Spleen (tissue), 11 donors: ENCODE measurements at regions not wholly inside any gene's neighbourhood (a gene's known extent, or its start where the extent isn't known, plus 50 kb on each side); places are given as distances from the start of the nearest gene placed in this dataset.

ENCODE experiments used
- DNase-seq: peaks from one replicate; pipeline ENCODE4 v3.0.0-alpha.2; 2020
- H3K27ac ChIP-seq, 8 donors: fragments of 200-600 bp; sonication (generic) in 7 of 8; 1 replicate in 4 of 8; 2 replicates in 4 of 8; pipeline versions ENCODE4 v1.5.0 to v1.8.0; 2016 to 2021; ENCODE audit warnings: inconsistent platforms in 4 of 8, mild to moderate bottlenecking in 4 of 8, moderate library complexity in 1 of 8
- H3K27me3 ChIP-seq, 7 donors: fragments of 200-600 bp; sonication (generic) in 6 of 7; replicated peaks in 1 of 7; 1 replicate in 4 of 7; 2 replicates in 3 of 7; pipeline versions ENCODE4 v1.5.0 to v1.8.0; 2016 to 2021; ENCODE audit warnings: inconsistent platforms in 3 of 7, mild to moderate bottlenecking in 1 of 7
- H3K36me3 ChIP-seq, 6 donors: fragments of 200-600 bp; sonication (generic) in 5 of 6; 1 replicate in 4 of 6; 2 replicates in 2 of 6; pipeline versions ENCODE4 v1.5.0 to v1.8.0; 2016 to 2021; ENCODE audit warnings: inconsistent platforms in 2 of 6
- H3K4me1 ChIP-seq, 6 donors: fragments of 200-600 bp; sonication (generic) in 5 of 6; 1 replicate in 3 of 6; 2 replicates in 3 of 6; pipeline versions ENCODE4 v1.5.0 to v1.8.0; 2016 to 2021; ENCODE audit warnings: inconsistent platforms in 3 of 6
- H3K4me3 ChIP-seq, 8 donors: fragments of 200-600 bp; sonication (generic) in 7 of 8; 1 replicate in 4 of 8; 2 replicates in 4 of 8; pipeline versions ENCODE4 v1.5.0 to v1.8.0; 2016 to 2021; ENCODE audit warnings: inconsistent platforms in 4 of 8, mild to moderate bottlenecking in 4 of 8, moderate library complexity in 2 of 8
- H3K9me3 ChIP-seq, 8 donors: fragments of 200-600 bp; sonication (generic) in 7 of 8; 1 replicate in 4 of 8; 2 replicates in 4 of 8; pipeline versions ENCODE4 v1.5.0 to v1.8.0; 2016 to 2021; ENCODE audit warnings: inconsistent platforms in 4 of 8
- POLR2A ChIP-seq, 3 donors: fragments of 450-650 bp; IDR thresholded peaks; one replicate each; pipeline ENCODE4 v1.5.1; 2017; ENCODE audit warnings: antibody characterized with exemption in 3 of 3, mild to moderate bottlenecking in 1 of 3
- POLR2AphosphoS5 ChIP-seq, 3 donors: sonication (generic); formaldehyde crosslinking; IDR thresholded peaks; one replicate each; pipeline ENCODE4 v1.5.1; 2017; ENCODE audit warnings: antibody characterized with exemption in 3 of 3
- WGBS, 5 donors: extraction: QIAGEN DNeasy Blood & Tissue Kit in 3 of 5; methylation state at CpG; one replicate each; pipeline versions ENCODE4 v1.1.5 to v1.1.7; 2013 to 2018; 5-methylcytosine and 5-hydroxymethylcytosine counted together
- intact Hi-C: fragments of 100-400 bp; cut with DNase I; formaldehyde crosslinking; loops from one replicate; pipeline ENCODE4 v1.15.0; 2023; ENCODE audit warnings: low total_unique reads
- TF ChIP-seq, protein P1 (sequence below), 11 experiments: fragments of 200-600 bp in 7 of 11; fragments of 450-650 bp in 4 of 11; sonication (generic) in 4 of 11; IDR thresholded peaks in 8 of 11; conservative IDR thresholded peaks in 3 of 11; 1 replicate in 7 of 11; 2 replicates in 4 of 11; pipeline versions ENCODE4 v1.4.0 to v1.8.0; 2016 to 2021; ENCODE audit warnings: antibody characterized with exemption in 11 of 11, inconsistent platforms in 4 of 11, mild to moderate bottlenecking in 1 of 11
- donor health status: healthy with polysubstance abuse.
- donor health status: DM: no; HTN: no; CAD: no; lungs with moderate emphysema.
- donor health status: DM: no; HTN: no; CAD: no.
- donor health status: Bipolar disorder and iron deficiency.
- donor health status: healthy.
- donor health status: DM: no; HTN: no; CAD: no.
- donor health status: DM: yes; HTN: yes; CAD: no.

DNA sequence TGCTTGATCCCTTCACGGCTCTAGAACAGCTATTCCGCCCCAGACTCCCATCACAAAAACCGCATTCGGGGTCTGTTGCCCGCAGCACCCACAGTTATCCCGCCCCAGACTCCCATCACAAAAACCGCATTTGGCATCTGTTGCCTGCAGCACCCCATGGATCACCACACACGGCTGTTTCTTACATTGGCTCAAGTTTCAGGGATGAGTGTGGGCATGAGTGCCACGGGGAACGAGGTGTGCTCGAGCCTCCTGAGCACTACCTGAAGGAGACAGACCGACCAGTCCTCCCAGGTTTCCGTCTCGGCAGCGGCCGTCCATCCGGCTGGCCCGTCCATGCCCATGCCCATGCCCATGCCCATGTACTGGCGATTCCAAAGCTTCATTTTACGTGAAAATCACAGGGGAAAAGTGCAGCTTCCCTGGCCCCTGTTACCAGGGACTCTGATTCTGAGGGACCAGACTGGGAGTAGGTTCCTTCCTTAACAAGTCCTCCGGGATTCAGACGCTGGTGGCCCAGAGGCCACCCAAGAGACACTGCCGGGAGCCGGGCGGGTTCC, 66.4 kb upstream of the INSIG1 start:
- H3K36me3 ChIP-seq, result no peaks in the 10 kb centered on the region
- H3K27me3 ChIP-seq, result peaks cover 0 to 6% (median 0%) of the 10 kb centered on the region in 7 donors
- no peak overlapping the region for H3K4me3 ChIP-seq
- H3K9me3 ChIP-seq, result no peaks in the 10 kb centered on the region
- peak; percentile 48 for DNase-seq
- H3K4me1 ChIP-seq, result no peaks in the 10 kb centered on the region
- intact Hi-C loops, result no loop called here
- TF ChIP-seq, protein P1, sequence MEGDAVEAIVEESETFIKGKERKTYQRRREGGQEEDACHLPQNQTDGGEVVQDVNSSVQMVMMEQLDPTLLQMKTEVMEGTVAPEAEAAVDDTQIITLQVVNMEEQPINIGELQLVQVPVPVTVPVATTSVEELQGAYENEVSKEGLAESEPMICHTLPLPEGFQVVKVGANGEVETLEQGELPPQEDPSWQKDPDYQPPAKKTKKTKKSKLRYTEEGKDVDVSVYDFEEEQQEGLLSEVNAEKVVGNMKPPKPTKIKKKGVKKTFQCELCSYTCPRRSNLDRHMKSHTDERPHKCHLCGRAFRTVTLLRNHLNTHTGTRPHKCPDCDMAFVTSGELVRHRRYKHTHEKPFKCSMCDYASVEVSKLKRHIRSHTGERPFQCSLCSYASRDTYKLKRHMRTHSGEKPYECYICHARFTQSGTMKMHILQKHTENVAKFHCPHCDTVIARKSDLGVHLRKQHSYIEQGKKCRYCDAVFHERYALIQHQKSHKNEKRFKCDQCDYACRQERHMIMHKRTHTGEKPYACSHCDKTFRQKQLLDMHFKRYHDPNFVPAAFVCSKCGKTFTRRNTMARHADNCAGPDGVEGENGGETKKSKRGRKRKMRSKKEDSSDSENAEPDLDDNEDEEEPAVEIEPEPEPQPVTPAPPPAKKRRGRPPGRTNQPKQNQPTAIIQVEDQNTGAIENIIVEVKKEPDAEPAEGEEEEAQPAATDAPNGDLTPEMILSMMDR (IDR thresholded peaks at IDR 0.05 in 8 of 11, conservative IDR thresholded peaks at IDR 0.05 in 3 of 11), result no peak
- TF ChIP-seq POLR2AphosphoS5 (IDR thresholded peaks at IDR 0.05) (no peak), POLR2A (IDR thresholded peaks at IDR 0.05) (no peak)
- H3K27ac ChIP-seq, result no peak overlapping the region
- WGBS, 5 donors, result 85 to 96% (median 92%) methylated on average over 22 to 25 of the region's 25 CpGs

DNA sequence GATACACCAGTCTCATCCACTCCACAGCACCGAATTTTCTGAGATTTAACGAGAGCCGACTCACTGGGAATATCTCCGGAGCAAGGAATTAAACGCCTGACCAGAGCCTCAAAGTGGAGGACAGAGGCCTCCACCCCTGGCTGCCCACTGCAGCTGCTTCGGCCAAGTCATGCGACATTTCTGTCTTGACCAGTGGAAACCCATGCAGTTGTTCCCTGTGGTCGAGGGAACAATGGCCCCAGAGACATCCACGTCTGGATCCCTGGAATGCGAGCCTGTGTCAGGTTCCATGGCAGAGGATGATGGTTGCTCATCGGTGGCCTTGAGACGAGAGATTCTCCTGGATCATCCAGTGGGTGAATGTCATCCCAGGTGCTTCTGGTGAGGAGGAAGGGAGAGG, 65.7 kb upstream of the INSIG1 start:
- H3K27me3 ChIP-seq, result peaks cover 0 to under 1% (median 0%) of the 10 kb centered on the region in 7 donors
- no peak for TF ChIP-seq POLR2AphosphoS5 (IDR thresholded peaks at IDR 0.05)
- TF ChIP-seq, protein P1 (IDR thresholded peaks at IDR 0.05 in 8 of 11, conservative IDR thresholded peaks at IDR 0.05 in 3 of 11), result no peak
- no peak for TF ChIP-seq POLR2A (IDR thresholded peaks at IDR 0.05)
- no peaks in the 10 kb centered on the region for H3K36me3 ChIP-seq
- intact Hi-C loops, result no loop called here
- WGBS, 5 donors, result 89 to 95% (median 92%) methylated on average over 11 to 12 of the region's 12 CpGs
- DNase-seq, result peak; percentile 41
- no peaks in the 10 kb centered on the region for H3K4me1 ChIP-seq
- H3K4me3 ChIP-seq, result no peak overlapping the region
- no peak overlapping the region for H3K27ac ChIP-seq
- H3K9me3 ChIP-seq, result no peaks in the 10 kb centered on the region

DNA sequence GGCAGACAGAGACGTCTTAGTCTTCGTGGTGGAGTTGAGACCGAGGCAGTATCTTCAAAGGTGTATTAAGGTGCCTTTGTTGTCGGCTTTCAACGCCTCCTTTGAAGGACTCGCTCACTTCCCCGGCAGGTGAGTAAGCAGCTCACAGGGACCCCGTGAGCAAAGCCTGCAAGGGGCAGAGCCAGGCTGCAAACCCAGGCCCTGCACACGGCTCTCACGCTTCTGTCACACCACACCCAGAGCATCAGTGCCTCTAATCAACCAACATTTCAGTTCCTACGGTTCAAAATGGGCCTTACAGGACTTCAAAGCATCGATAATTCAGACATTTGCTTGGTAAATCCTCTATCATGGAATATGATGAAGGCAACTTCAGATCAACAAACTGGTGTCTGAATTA, 64.8 kb upstream of the INSIG1 start:
- 83 to 88% (median 85%) methylated on average over 12 of the region's 12 CpGs for WGBS, 5 donors

More for the DNA sequence above, 64.8 kb upstream of the INSIG1 start:
- H3K27ac ChIP-seq, result no peak overlapping the region
- H3K27me3 ChIP-seq, result peaks cover 0 to 6% (median 0%) of the 10 kb centered on the region in 7 donors
- no peaks in the 10 kb centered on the region for H3K9me3 ChIP-seq
- DNase-seq, result peak; percentile 41
- H3K36me3 ChIP-seq, result no peaks in the 10 kb centered on the region
- intact Hi-C loops, result no loop called here
- TF ChIP-seq, protein P1 (IDR thresholded peaks at IDR 0.05 in 8 of 11, conservative IDR thresholded peaks at IDR 0.05 in 3 of 11), result no peak
- TF ChIP-seq POLR2A (IDR thresholded peaks at IDR 0.05) (no peak), POLR2AphosphoS5 (IDR thresholded peaks at IDR 0.05) (no peak)
- H3K4me3 ChIP-seq, result no peak overlapping the region
- no peaks in the 10 kb centered on the region for H3K4me1 ChIP-seq
